ENCODE measurements at regions not wholly inside any gene's neighbourhood (a gene's known extent, or its start where the extent isn't known, plus 50 kb on each side); places are given as distances from the start of the nearest gene placed in this dataset.

GRCh38 chr13:103130681-103131210 lies 64.5 kb upstream of the SLC10A2 start:
- H3K4me1 ChIP-seq = no peaks in the 10 kb centered on the region

GRCh38 chr13:103130146-103130545 lies 63.9 kb upstream of the SLC10A2 start:
- Histone ChIP-seq H3K27ac (no peak overlapping the region), H3K4me3 (no peak overlapping the region), H3K36me3 (no peaks in the 10 kb centered on the region), H3K4me1 (no peaks in the 10 kb centered on the region), H3K27me3 (no peaks in the 10 kb centered on the region), H3K9me3 (no peaks in the 10 kb centered on the region)
- no peak for TF ChIP-seq CTCF (IDR thresholded peaks at IDR 0.05)
- intact Hi-C loops (cut with DNase I) = no loop called here
- no peak for DNase-seq (ENCODE audit: low spot score in 2 of 2)

More at GRCh38 chr13:103130681-103131210, 64.5 kb upstream of the SLC10A2 start:
- DNase-seq (ENCODE audit: low spot score in 2 of 2) = no peak
- Histone ChIP-seq H3K36me3 (no peaks in the 10 kb centered on the region), H3K9me3 (no peaks in the 10 kb centered on the region), H3K4me3 (no peak overlapping the region), H3K27me3 (no peaks in the 10 kb centered on the region), H3K27ac (no peak overlapping the region)
- no peak for TF ChIP-seq CTCF (IDR thresholded peaks at IDR 0.05)
- intact Hi-C loops (cut with DNase I) = no loop called here

Data from ascending aorta (tissue), 2 donors.